ENCODE measurements at regions not wholly inside any gene's neighbourhood (a gene's known extent, or its start where the extent isn't known, plus 50 kb on each side); places are given as distances from the start of the nearest gene placed in this dataset.

DNA sequence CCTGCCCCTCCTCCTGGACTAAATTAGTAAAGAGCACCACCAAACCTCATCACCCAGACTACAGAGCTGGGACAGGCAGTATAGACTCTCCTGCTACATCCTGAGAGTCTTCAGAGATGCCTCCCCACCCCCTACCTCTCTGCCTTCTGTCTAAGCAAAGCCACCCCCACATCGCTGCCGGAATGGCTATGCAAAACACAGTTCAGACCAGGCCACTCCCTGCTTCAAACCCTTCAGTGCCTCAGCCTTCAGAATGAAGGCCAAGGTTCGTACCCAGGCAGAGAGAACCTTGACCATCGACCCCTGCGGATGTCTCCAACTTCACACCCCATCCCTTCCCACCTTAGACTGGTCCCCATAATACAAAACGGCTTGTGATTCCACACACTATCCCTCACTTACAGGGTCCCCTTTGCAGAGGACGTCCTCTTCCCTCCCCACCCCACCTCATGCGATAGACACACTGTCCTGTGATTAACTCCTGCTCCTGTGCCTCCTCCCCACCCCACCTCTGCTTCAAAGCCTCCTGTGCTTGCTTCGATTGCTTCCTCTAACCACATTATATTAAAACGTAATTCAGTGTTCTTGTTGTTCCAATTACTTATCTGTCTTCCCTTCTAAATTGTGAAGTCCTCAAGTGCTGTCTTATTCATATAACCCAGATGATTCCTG, 175.3 kb downstream of the UACA start:
- TF ChIP-seq CTCF (IDR thresholded peaks at IDR 0.05), result no peak
- TF ChIP-seq POLR2A (IDR thresholded peaks at IDR 0.05), result no peak
